IMR-90 (cell line): ENCODE measurements at regions not wholly inside any gene's neighbourhood (a gene's known extent, or its start where the extent isn't known, plus 50 kb on each side); places are given as distances from the start of the nearest gene placed in this dataset.

Experiments
- ATAC-seq: fragments of 200-7000 bp; cut with Tn5 transposase; 2 replicates; pipeline ENCODE4 v1.9.1; 2020; ENCODE audit warnings: low read depth, mild to moderate bottlenecking, moderate library complexity
- BruUV-seq: library from RNA; stranded (reverse); fragments of 400-500 nt; replicated peaks from 2 replicates; lab custom pipeline; 2021; lab: Mats Ljungman, UMichigan
- CTCF ChIA-PET: fragments of 300-600 bp; formaldehyde crosslinking; extraction: SDS; loops from one replicate; lab custom pipeline; 2021; ENCODE audit warnings: antibody characterized with exemption; lab: Yijun Ruan, JAX
- POLR2A ChIA-PET: fragments of 300-600 bp; sonication (Branson Sonifier 250); formaldehyde crosslinking; loops from one replicate; lab custom pipeline; 2022; ENCODE audit warnings: antibody characterized with exemption; ENCODE audit not compliant: unreplicated experiment; lab: Charles Lee
- DNase-seq: peaks from one replicate; pipeline ENCODE4 v3.0.0; 2013
- H2AFZ ChIP-seq: replicated peaks from 2 replicates; pipeline ENCODE3; 2013; ENCODE audit warnings: low read length, mild to moderate bottlenecking; ENCODE audit not compliant: poor library complexity
- H2AK5ac ChIP-seq: 2 replicates; pipeline ENCODE4 v1.6.1; 2013; ENCODE audit warnings: low read depth, low read length, inconsistent platforms
- H2AK9ac ChIP-seq: replicated peaks from 2 replicates; pipeline ENCODE3; 2013; ENCODE audit warnings: mild to moderate bottlenecking, low read depth, low read length, moderate library complexity; ENCODE audit not compliant: poor library complexity
- H2BK120ac ChIP-seq: 2 replicates; pipeline ENCODE4 v1.6.1; 2013; ENCODE audit warnings: low read depth, low read length, inconsistent platforms
- H2BK15ac ChIP-seq: 3 replicates; pipeline ENCODE4 v1.6.1; 2013; ENCODE audit warnings: low read depth, low read length, inconsistent platforms
- H2BK20ac ChIP-seq: 2 replicates; pipeline ENCODE4 v1.6.1; 2013; ENCODE audit warnings: low read depth, mild to moderate bottlenecking, inconsistent platforms, low read length, moderate library complexity
- H2BK5ac ChIP-seq: 2 replicates; pipeline ENCODE4 v1.6.1; 2013; ENCODE audit warnings: mild to moderate bottlenecking, low read depth, low read length, inconsistent platforms; ENCODE audit not compliant: poor library complexity, severe bottlenecking
- H3K14ac ChIP-seq: replicated peaks from 2 replicates; pipeline ENCODE4 v1.6.1; 2013; ENCODE audit warnings: low read depth, low read length, inconsistent platforms
- H3K18ac ChIP-seq: 2 replicates; pipeline ENCODE4 v1.6.1; 2013; ENCODE audit warnings: low read depth, low read length, control low read depth
- H3K23ac ChIP-seq: 2 replicates; pipeline ENCODE4 v1.6.1; 2013; ENCODE audit warnings: low read depth, low read length, inconsistent platforms
- H3K27ac ChIP-seq: 2 replicates; pipeline ENCODE4 v1.5.1; 2013; ENCODE audit warnings: mild to moderate bottlenecking, control low read depth, low read length; ENCODE audit not compliant: insufficient read depth
- H3K27me3 ChIP-seq: 2 replicates; pipeline ENCODE4 v1.6.1; 2013; ENCODE audit warnings: low read length; ENCODE audit not compliant: control insufficient read depth, insufficient read depth
- H3K36me3 ChIP-seq: 2 replicates; pipeline ENCODE4 v1.6.1; 2013; ENCODE audit warnings: low read length, mixed read lengths; ENCODE audit not compliant: control insufficient read depth, insufficient read depth
- H3K4ac ChIP-seq: 2 replicates; pipeline ENCODE4 v1.6.1; 2013; ENCODE audit warnings: low read depth, low read length, inconsistent platforms
- H3K4me1 ChIP-seq: 2 replicates; pipeline ENCODE4 v1.6.1; 2013; ENCODE audit warnings: low read length, mixed read lengths; ENCODE audit not compliant: control insufficient read depth, insufficient read depth
- H3K4me2 ChIP-seq: 2 replicates; pipeline ENCODE4 v1.6.1; 2013; ENCODE audit warnings: low read depth, mild to moderate bottlenecking, control low read depth, low read length, moderate library complexity
- H3K4me3 ChIP-seq: 2 replicates; pipeline ENCODE4 v1.5.1; 2013; ENCODE audit warnings: low read depth, mild to moderate bottlenecking, control low read depth, low read length, moderate library complexity; ENCODE audit not compliant: insufficient read depth
- H3K56ac ChIP-seq: 2 replicates; pipeline ENCODE4 v1.6.1; 2013; ENCODE audit warnings: low read length, inconsistent platforms; ENCODE audit not compliant: insufficient read depth; ENCODE audit errors: extremely low read depth
- H3K79me1 ChIP-seq, 2 experiments: 2 replicates each; pipeline ENCODE4 v1.6.1; 2013; ENCODE audit warnings: low read length in 2 of 2, inconsistent platforms in 1 of 2, low read depth in 1 of 2
- H3K9ac ChIP-seq: 2 replicates; pipeline ENCODE4 v1.6.1; 2013; ENCODE audit warnings: low read depth, low read length, control low read depth
- H3K9me1 ChIP-seq: 2 replicates; pipeline ENCODE4 v1.6.1; 2013; ENCODE audit warnings: low read length, inconsistent platforms; ENCODE audit not compliant: insufficient read depth
- H3K9me3 ChIP-seq: 2 replicates; pipeline ENCODE4 v1.6.1; 2013; ENCODE audit warnings: low read length; ENCODE audit not compliant: control insufficient read depth, insufficient read depth
- H4K20me1 ChIP-seq: 2 replicates; pipeline ENCODE4 v1.6.1; 2013; ENCODE audit warnings: low read length, inconsistent platforms; ENCODE audit not compliant: insufficient read depth
- H4K5ac ChIP-seq: 2 replicates; pipeline ENCODE4 v1.6.1; 2013; ENCODE audit warnings: mild to moderate bottlenecking, low read depth, low read length, control low read depth
- H4K8ac ChIP-seq, 2 experiments: 2 replicates each; pipeline ENCODE4 v1.6.1; 2013; ENCODE audit warnings: low read depth in 2 of 2, low read length in 2 of 2, control low read depth in 1 of 2, inconsistent platforms in 1 of 2
- H4K91ac ChIP-seq: 2 replicates; pipeline ENCODE4 v1.6.1; 2013; ENCODE audit warnings: low read depth, low read length, inconsistent platforms; ENCODE audit not compliant: insufficient read depth
- CHD1 ChIP-seq: IDR thresholded peaks from 2 replicates; pipeline ENCODE4 v1.6.1; 2012; ENCODE audit warnings: low read depth, low read length, improper control_type of control experiment
- MAFK ChIP-seq: IDR thresholded peaks from 2 replicates; pipeline ENCODE4 v1.6.1; 2012; ENCODE audit warnings: low read depth, low read length, improper control_type of control experiment
- WGBS, 2 experiments: methylation state at CpG; one replicate each; pipeline versions ENCODE4 v1.1.5 to v1.1.7; 2013; ENCODE audit warnings: missing lambda C conversion rate in 2 of 2; ENCODE audit not compliant: insufficient read length in 1 of 2; ENCODE audit errors: extremely low coverage in 2 of 2; 5-methylcytosine and 5-hydroxymethylcytosine counted together
- dilution Hi-C: fragments of 300-500 bp; cut with HindIII; formaldehyde crosslinking; loops from one replicate; pipeline ENCODE4 v1.14.3; 2018; ENCODE audit warnings: low sequenced_read_pairs; ENCODE audit not compliant: unreplicated experiment
- in situ Hi-C: fragments of 300-500 bp; cut with MboI; formaldehyde crosslinking; loops from 3 replicates; pipeline ENCODE4 v1.14.3; 2019; ENCODE audit warnings: low sequenced_read_pairs, inconsistent platforms, mixed read lengths
- intact Hi-C: fragments of 100-400 bp; cut with micrococcal nuclease; formaldehyde crosslinking; loops from 2 replicates; pipeline ENCODE4 v1.10.0; 2022

- Histone ChIP-seq H3K56ac (no peak overlapping the region), H3K23ac (no peak overlapping the region), H3K4ac (no peak overlapping the region), H3K9me3 (peaks cover 9% of the 10 kb centered on the region), H4K91ac (no peak overlapping the region), H2BK120ac (no peak overlapping the region), H2AK5ac (no peak overlapping the region), H3K4me2 (no peak overlapping the region), H4K8ac (no peak overlapping the region), H3K27me3 (no peaks in the 10 kb centered on the region), H4K5ac (no peak overlapping the region), H2BK5ac (no peak overlapping the region), H2AK9ac (no peak overlapping the region), H3K14ac (no peak overlapping the region), H3K36me3 (no peaks in the 10 kb centered on the region), H3K79me1 (no peaks in the 10 kb centered on the region), H3K4me1 (no peaks in the 10 kb centered on the region), H2BK15ac (no peak overlapping the region), H2AFZ (no peak overlapping the region), H2BK20ac (no peak overlapping the region), H3K4me3 (no peak overlapping the region), H3K18ac (no peak overlapping the region), H3K9ac (no peak overlapping the region), H3K27ac (no peak overlapping the region), H3K9me1 (no peaks in the 10 kb centered on the region), H4K20me1 (no peaks in the 10 kb centered on the region)
- in situ Hi-C loops (no loop called here), intact Hi-C loops (no loop called here), dilution Hi-C loops (no loop called here)
- TF ChIP-seq CHD1: no peak
- 0 out of 2 replicates have a peak, but pooled peaks have one; percentile 26 for TF ChIP-seq MAFK
- no TSS peak for BruUV-seq
- ATAC-seq (no peak), DNase-seq (no peak)
- no CpG with 5 or more reads among the region's 3 CpGs for WGBS, 2 experiments
- ChIA-PET POLR2A (no interaction called here), CTCF (no interaction called here)
These were observed 134.8 kb upstream of the CNTN4 start for GRCh38 chr3:1963896-1964295.
